ENCODE measurements at regions not wholly inside any gene's neighbourhood (a gene's known extent, or its start where the extent isn't known, plus 50 kb on each side); places are given as distances from the start of the nearest gene placed in this dataset.
"Not testable (repeated sequence)": the region's sequence is repeated elsewhere in the genome, so short reads cannot be mapped to it uniquely, and the experiment has no call there.

- no peak for DNase-seq (ENCODE audit: low spot score)
Measured at GRCh38 chr5:130724658-130725057, 440.4 kb downstream of the HINT1 start.

GRCh38 chr5:130720355-130720754, 444.7 kb downstream of the HINT1 start:
- peak; percentile 46 for DNase-seq (ENCODE audit: low spot score)

GRCh38 chr5:130715541-130715940, 449.5 kb downstream of the HINT1 start:
- DNase-seq (ENCODE audit: low spot score): no peak

- no peak for DNase-seq (ENCODE audit: low spot score)
Measured at GRCh38 chr5:130714200-130714599, 450.9 kb downstream of the HINT1 start.

GRCh38 chr5:130712324-130712723, 452.7 kb downstream of the HINT1 start:
- DNase-seq (ENCODE audit: low spot score): no peak

GRCh38 chr5:130710596-130710995, 454.5 kb downstream of the HINT1 start:
- no peak for DNase-seq (ENCODE audit: low spot score)

GRCh38 chr5:130708754-130709153, 456.3 kb downstream of the HINT1 start:
- DNase-seq (ENCODE audit: low spot score): no peak

- no peak for DNase-seq (ENCODE audit: low spot score)
Measured at GRCh38 chr5:130706696-130707095, 458.4 kb downstream of the HINT1 start.

GRCh38 chr5:130705368-130705767, 459.7 kb downstream of the HINT1 start:
- DNase-seq (ENCODE audit: low spot score): no peak

- DNase-seq (ENCODE audit: low spot score): no peak
Measured at GRCh38 chr5:130693509-130693908, 471.5 kb downstream of the HINT1 start.

- no peak for DNase-seq (ENCODE audit: low spot score)
Measured at GRCh38 chr5:130692770-130693169, 472.3 kb downstream of the HINT1 start.

- no peak for DNase-seq (ENCODE audit: low spot score)
Measured at GRCh38 chr5:130689831-130690230, 475.2 kb downstream of the HINT1 start.

GRCh38 chr5:130687085-130687733, 477.8 kb downstream of the HINT1 start:
- DNase-seq (ENCODE audit: low spot score): no peak

GRCh38 chr5:130678637-130679036, 486.4 kb downstream of the HINT1 start:
- no peak for DNase-seq (ENCODE audit: low spot score)

- DNase-seq (ENCODE audit: low spot score): no peak
Measured at GRCh38 chr5:130666462-130666861, 498.6 kb downstream of the HINT1 start.

- no peak for DNase-seq (ENCODE audit: low spot score)
Measured at GRCh38 chr5:130652176-130652575, 512.9 kb downstream of the HINT1 start.

- no peak for DNase-seq (ENCODE audit: low spot score)
Measured at GRCh38 chr5:130651440-130651839, 513.6 kb downstream of the HINT1 start.

- DNase-seq (ENCODE audit: low spot score): no peak
Measured at GRCh38 chr5:130643321-130643720, 521.7 kb downstream of the HINT1 start.

- no peak for DNase-seq (ENCODE audit: low spot score)
Measured at GRCh38 chr5:130642461-130642860, 522.6 kb downstream of the HINT1 start.

GRCh38 chr5:130627145-130627544, 537.9 kb downstream of the HINT1 start:
- DNase-seq (ENCODE audit: low spot score): no peak

GRCh38 chr5:130624805-130625204, 540.3 kb downstream of the HINT1 start:
- DNase-seq (ENCODE audit: low spot score): no peak

GRCh38 chr5:130616161-130616560, 548.9 kb downstream of the HINT1 start:
- no peak for DNase-seq (ENCODE audit: low spot score)

GRCh38 chr5:130605234-130605633, 559.8 kb downstream of the HINT1 start:
- DNase-seq (ENCODE audit: low spot score): no peak

- DNase-seq (ENCODE audit: low spot score): not testable (repeated sequence)
Measured at GRCh38 chr5:130596647-130597046, 568.4 kb downstream of the HINT1 start.

GRCh38 chr5:130580264-130580663, 584.8 kb downstream of the HINT1 start:
- no peak for DNase-seq (ENCODE audit: low spot score)
